Activated CD4-positive, alpha-beta T cell treated with anti-CD3 and anti-CD28 coated beads, Interleukin-2, amount 10 ng/mL, durations not matched to agents 24 days and 14 days (primary cell): ENCODE measurements at regions not wholly inside any gene's neighbourhood (a gene's known extent, or its start where the extent isn't known, plus 50 kb on each side); places are given as distances from the start of the nearest gene placed in this dataset.

Experiments
- DNase-seq: peaks from one replicate; pipeline ENCODE4 v3.0.0; 2022
- H3K27ac Mint-ChIP-seq: one replicate; pipeline ENCODE4 v1.8.0; 2022; ENCODE audit warnings: mild to moderate bottlenecking, mixed read lengths
- H3K27me3 Mint-ChIP-seq: one replicate; pipeline ENCODE4 v1.8.0; 2022; ENCODE audit warnings: mixed read lengths
- H3K36me3 Mint-ChIP-seq: one replicate; pipeline ENCODE4 v1.8.0; 2022; ENCODE audit warnings: low read depth, mild to moderate bottlenecking, mixed read lengths
- H3K4me1 Mint-ChIP-seq: one replicate; pipeline ENCODE4 v1.8.0; 2021; ENCODE audit warnings: mixed read lengths
- H3K4me3 Mint-ChIP-seq: one replicate; pipeline ENCODE4 v1.8.0; 2022; ENCODE audit warnings: mild to moderate bottlenecking, moderate library complexity, mixed read lengths
- H3K9me3 Mint-ChIP-seq: one replicate; pipeline ENCODE4 v1.8.0; 2021; ENCODE audit warnings: mixed read lengths
- intact Hi-C: fragments of 100-400 bp; cut with micrococcal nuclease; formaldehyde crosslinking; loops from one replicate; pipeline ENCODE4 v1.15.1; 2023

DNA sequence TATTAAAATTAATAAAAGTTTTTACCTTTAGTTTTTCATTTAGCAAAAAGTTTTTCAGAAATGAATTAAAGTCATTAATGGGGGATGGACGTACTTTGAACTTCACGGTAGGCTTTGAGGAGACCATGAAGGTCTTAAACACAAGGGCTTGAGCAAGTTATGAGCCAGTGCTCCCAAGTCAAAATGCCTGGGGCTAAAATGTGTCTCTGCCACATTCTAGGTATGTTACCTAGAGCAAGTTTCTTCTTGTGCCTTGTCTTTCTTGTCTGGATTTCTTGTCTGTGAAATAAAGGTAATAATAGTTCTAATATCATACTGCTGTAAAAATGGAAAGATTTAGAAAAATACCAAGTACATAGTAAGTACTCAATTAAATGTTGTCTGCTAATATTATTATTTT is 132.7 kb upstream of the USP15 start:
- no peaks in the 10 kb centered on the region for H3K9me3 Mint-ChIP-seq
- H3K27ac Mint-ChIP-seq: no peak overlapping the region
- no peaks in the 10 kb centered on the region for H3K36me3 Mint-ChIP-seq
- intact Hi-C loops: no loop called here
- no peak for DNase-seq
- H3K27me3 Mint-ChIP-seq: peaks cover 18% of the 10 kb centered on the region
- no peak overlapping the region for H3K4me3 Mint-ChIP-seq
- H3K4me1 Mint-ChIP-seq: no peaks in the 10 kb centered on the region

- Mint-ChIP-seq H3K36me3 (no peaks in the 10 kb centered on the region), H3K27me3 (peaks cover 18% of the 10 kb centered on the region), H3K9me3 (no peaks in the 10 kb centered on the region), H3K4me3 (no peak overlapping the region), H3K4me1 (no peaks in the 10 kb centered on the region), H3K27ac (no peak overlapping the region)
- intact Hi-C loops: no loop called here
- no peak for DNase-seq
These were observed 131.8 kb upstream of the USP15 start for GRCh38 chr12:62128175-62128975.

GRCh38 chr12:62129291-62129690 is 130.9 kb upstream of the USP15 start:
- Mint-ChIP-seq H3K27me3 (peaks cover 14% of the 10 kb centered on the region), H3K4me3 (no peak overlapping the region), H3K4me1 (no peaks in the 10 kb centered on the region), H3K36me3 (no peaks in the 10 kb centered on the region), H3K9me3 (no peaks in the 10 kb centered on the region), H3K27ac (no peak overlapping the region)
- DNase-seq: no peak
- intact Hi-C loops: no loop called here

DNA sequence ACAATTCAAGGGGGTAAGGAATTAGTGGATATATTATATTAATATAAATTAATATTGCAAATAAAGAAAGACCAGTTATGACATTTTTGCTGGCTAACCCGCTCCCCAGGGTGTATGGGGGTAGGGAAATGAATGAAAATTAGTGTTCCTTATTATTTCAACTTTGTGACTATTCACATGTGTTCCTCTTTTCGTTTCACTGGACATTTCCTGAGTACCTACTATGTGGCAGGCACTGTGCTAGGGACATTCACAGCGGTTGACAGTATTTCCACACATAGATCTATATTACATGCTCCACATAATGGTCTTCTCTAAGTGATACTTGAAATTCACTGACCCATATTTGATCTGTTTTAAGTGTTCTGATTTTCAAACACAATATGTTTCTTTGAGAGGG is 129.8 kb upstream of the USP15 start:
- Mint-ChIP-seq H3K9me3 (no peaks in the 10 kb centered on the region), H3K27ac (no peak overlapping the region), H3K36me3 (no peaks in the 10 kb centered on the region), H3K27me3 (peaks cover 13% of the 10 kb centered on the region), H3K4me1 (no peaks in the 10 kb centered on the region), H3K4me3 (no peak overlapping the region)
- DNase-seq: no peak
- intact Hi-C loops: no loop called here

DNA sequence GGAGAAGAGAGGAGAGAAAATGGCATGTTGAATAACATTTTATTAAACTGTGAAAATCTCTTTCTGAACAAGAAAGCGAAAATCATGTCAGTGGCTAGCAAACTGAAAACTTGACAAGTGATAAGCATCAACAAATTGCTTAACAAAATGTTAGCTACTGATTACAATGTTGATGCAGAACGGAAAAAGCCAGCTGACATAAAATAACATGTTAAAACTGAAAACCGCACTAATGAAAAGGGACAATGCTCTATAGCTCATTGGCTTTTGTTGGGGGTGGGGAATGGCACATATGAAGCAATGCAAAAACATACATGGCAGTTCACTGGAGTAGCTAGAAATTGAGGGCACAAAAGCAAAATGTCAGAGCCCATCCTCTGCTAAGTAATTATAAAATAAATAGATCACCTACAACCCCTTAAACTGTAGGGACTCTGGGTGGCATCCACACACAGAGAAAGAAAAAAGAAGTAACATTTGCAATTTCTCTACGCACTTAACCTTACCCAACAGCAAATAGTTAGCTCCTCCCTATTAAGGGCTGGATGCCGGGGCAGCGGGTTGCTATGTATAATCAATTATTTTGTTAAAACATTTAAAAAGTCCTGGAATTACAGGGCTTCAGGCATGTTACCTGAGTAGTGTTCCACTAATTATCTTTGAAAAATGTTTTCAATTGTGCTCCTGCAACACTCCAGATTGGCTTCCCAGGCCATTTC is 129.2 kb upstream of the USP15 start:
- intact Hi-C loops: no loop called here
- Mint-ChIP-seq H3K27me3 (peaks cover 14% of the 10 kb centered on the region), H3K4me1 (no peaks in the 10 kb centered on the region), H3K36me3 (no peaks in the 10 kb centered on the region), H3K27ac (no peak overlapping the region), H3K4me3 (no peak overlapping the region), H3K9me3 (no peaks in the 10 kb centered on the region)
- DNase-seq: no peak

DNA sequence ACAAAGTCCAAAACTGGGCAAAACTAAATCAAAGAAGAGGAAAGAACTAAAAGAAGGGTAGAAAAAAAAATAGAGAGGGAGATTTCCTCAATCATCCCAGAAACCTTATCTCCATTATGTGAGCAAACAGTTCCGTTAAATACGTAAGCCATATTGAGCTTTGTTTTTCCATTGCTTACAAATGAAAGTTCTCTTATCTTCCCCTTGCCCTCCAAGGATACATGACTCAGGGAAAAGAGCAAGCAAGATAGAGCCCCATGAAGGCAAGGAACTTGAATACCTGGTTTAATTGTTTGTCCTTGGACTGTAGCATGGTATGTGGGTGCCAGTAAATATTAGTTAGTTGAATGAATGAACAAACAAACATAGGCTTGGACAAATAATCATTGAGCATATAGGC is 126.8 kb upstream of the USP15 start:
- DNase-seq: no peak
- intact Hi-C loops: no loop called here

DNA sequence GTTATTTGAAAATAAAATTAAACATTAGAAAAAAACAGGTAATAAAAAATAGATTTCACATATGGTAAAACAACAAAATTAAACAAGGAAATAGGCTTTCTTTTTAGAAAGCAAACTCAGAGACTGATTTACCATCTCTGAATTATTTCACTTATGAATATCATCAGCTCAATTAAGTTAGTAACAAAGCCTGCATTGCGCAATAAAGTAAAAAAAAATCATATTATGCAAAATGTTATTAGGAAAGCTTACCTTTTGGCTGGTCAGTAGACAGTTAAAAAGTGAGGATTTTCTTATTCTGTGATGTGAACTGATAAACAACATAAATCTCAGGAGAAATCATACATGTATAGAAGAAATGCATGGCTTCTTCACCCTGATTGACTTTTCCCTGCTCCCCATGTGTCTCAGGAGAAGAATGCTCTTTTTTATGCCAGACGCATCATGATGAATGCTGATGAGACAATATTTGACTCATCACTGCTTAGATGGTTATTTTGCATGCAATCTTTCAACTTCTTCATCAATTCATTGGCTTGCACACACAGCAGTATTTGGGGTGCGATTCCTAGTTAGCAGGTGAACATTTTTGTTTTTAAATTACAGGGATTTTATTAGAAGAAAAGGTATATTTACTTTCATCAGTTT is 124.5 kb upstream of the USP15 start:
- Mint-ChIP-seq H3K27ac (no peak overlapping the region), H3K4me1 (no peaks in the 10 kb centered on the region), H3K27me3 (peaks cover 12% of the 10 kb centered on the region), H3K4me3 (no peak overlapping the region), H3K9me3 (no peaks in the 10 kb centered on the region), H3K36me3 (no peaks in the 10 kb centered on the region)
- intact Hi-C loops: no loop called here
- DNase-seq: no peak

More for the DNA sequence above, 126.8 kb upstream of the USP15 start:
- Mint-ChIP-seq H3K27me3 (peaks cover 18% of the 10 kb centered on the region), H3K27ac (no peak overlapping the region), H3K36me3 (no peaks in the 10 kb centered on the region), H3K4me3 (no peak overlapping the region), H3K9me3 (no peaks in the 10 kb centered on the region), H3K4me1 (no peaks in the 10 kb centered on the region)

DNA sequence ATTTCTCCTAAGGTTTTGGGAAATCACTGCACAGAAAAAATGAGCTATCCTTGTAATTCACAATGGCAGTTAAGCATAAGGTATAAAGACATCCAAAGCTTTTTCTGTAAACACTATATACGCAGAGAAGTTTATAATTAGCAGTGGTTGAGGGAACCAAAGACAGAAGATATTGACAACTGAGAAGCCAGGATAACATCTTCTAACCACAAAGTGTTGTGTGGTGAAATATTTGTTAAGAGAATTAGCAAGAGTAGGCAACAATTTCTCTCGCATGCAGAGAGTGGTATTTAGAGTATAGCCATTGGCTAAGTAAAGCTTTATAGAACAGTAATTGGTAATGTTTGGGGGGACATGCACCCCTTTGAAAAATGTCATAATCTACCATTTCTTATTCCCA is 123.7 kb upstream of the USP15 start:
- no peaks in the 10 kb centered on the region for H3K9me3 Mint-ChIP-seq
- no peak overlapping the region for H3K4me3 Mint-ChIP-seq
- no peaks in the 10 kb centered on the region for H3K36me3 Mint-ChIP-seq
- H3K4me1 Mint-ChIP-seq: no peaks in the 10 kb centered on the region
- H3K27me3 Mint-ChIP-seq: peaks cover 10% of the 10 kb centered on the region
- no peak overlapping the region for H3K27ac Mint-ChIP-seq
- DNase-seq: no peak
- intact Hi-C loops: no loop called here

DNA sequence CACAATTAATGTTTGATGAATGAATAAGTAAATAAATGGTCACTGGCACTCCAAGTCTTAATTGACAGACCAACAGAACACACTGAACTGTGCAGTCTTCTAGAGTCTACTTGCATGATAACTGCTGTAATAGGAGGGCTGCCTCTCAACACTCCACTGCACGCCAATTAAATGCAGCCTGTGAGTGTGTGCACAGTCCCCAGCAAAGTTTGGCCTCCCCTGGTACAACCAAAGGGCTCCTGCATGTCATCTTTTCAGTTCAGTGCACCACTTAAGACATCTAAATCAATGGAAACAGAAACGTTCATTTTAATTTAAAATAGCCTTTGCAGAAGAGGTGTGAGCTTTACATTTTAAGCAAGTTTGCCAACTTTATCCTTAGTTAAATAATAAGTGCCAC is 121.7 kb upstream of the USP15 start:
- Mint-ChIP-seq H3K27ac (no peak overlapping the region), H3K4me3 (no peak overlapping the region), H3K27me3 (peaks cover 6% of the 10 kb centered on the region), H3K4me1 (no peaks in the 10 kb centered on the region), H3K9me3 (no peaks in the 10 kb centered on the region), H3K36me3 (no peaks in the 10 kb centered on the region)
- intact Hi-C loops: no loop called here
- DNase-seq: no peak

DNA sequence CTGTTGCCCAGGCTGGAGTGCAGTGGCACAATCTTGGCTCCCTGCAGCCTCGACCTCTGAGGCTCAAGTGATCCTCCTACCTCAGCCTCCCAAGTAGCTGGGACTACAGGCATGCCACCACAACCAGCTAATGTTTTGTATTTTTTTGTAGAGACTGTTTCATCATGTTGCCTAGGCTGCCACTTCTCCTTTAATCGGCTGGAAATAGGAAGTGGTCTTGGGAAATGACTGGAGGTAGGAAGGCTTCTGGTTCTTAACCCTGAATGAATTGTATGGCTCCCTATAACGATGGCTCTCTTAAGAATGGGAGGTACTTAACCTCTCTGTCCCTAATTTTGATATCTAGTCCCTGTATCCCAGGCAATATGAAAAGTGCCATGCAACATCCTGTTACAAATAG is 113.9 kb upstream of the USP15 start:
- intact Hi-C loops: no loop called here
- Mint-ChIP-seq H3K27ac (no peak overlapping the region), H3K27me3 (peaks cover 3% of the 10 kb centered on the region), H3K4me3 (no peak overlapping the region), H3K36me3 (no peaks in the 10 kb centered on the region), H3K4me1 (no peaks in the 10 kb centered on the region), H3K9me3 (peaks cover 3% of the 10 kb centered on the region)
- no peak for DNase-seq

DNA sequence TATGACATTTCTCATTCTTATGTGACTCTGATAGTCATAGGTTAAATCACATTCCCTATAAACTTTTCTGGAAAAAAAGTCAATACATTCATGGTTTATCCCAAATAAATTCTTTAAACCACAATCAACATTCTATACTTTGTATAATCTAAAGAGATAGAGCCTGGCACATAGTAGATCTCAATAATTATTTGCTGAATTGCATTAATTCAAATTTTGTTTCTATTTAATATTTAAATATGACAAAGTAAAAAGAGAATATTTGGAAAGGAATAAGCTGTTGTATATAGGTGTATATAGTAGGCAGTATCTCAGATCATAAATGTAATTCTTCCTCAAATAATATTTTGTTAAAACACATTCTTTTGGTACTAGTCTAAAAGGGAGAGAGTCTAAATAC is 102.2 kb upstream of the USP15 start:
- no peak for DNase-seq
- H3K9me3 Mint-ChIP-seq: peaks cover 5% of the 10 kb centered on the region
- no peaks in the 10 kb centered on the region for H3K36me3 Mint-ChIP-seq
- peaks cover 2% of the 10 kb centered on the region for H3K4me1 Mint-ChIP-seq
- H3K4me3 Mint-ChIP-seq: no peak overlapping the region
- intact Hi-C loops: no loop called here
- H3K27ac Mint-ChIP-seq: no peak overlapping the region
- peaks cover 7% of the 10 kb centered on the region for H3K27me3 Mint-ChIP-seq

GRCh38 chr12:62158461-62159360 is 101.5 kb upstream of the USP15 start:
- peaks cover 2% of the 10 kb centered on the region for H3K4me1 Mint-ChIP-seq
- no peak for DNase-seq
- no peaks in the 10 kb centered on the region for H3K36me3 Mint-ChIP-seq
- H3K9me3 Mint-ChIP-seq: peaks cover 5% of the 10 kb centered on the region
- H3K27ac Mint-ChIP-seq: no peak overlapping the region
- intact Hi-C loops: no loop called here
- no peak overlapping the region for H3K4me3 Mint-ChIP-seq
- H3K27me3 Mint-ChIP-seq: peaks cover 7% of the 10 kb centered on the region

GRCh38 chr12:62162214-62162613 is 98.0 kb upstream of the USP15 start:
- Mint-ChIP-seq H3K27ac (no peak overlapping the region), H3K4me1 (peaks cover 2% of the 10 kb centered on the region), H3K36me3 (no peaks in the 10 kb centered on the region), H3K4me3 (no peak overlapping the region), H3K27me3 (peaks cover 10% of the 10 kb centered on the region), H3K9me3 (no peaks in the 10 kb centered on the region)
- DNase-seq: no peak
- intact Hi-C loops: no loop called here
